ENCODE measurements at regions not wholly inside any gene's neighbourhood (a gene's known extent, or its start where the extent isn't known, plus 50 kb on each side); places are given as distances from the start of the nearest gene placed in this dataset.

- Histone ChIP-seq H3K27ac (ENCODE audit: low read depth, low read length) (no peak overlapping the region), H3K36me3 (ENCODE audit: control insufficient read depth, insufficient read depth, low read length) (no peaks in the 10 kb centered on the region), H3K9me3 (ENCODE audit: control insufficient read depth, insufficient read depth, low read depth, low read length) (no peaks in the 10 kb centered on the region), H3K9ac (ENCODE audit: low read length) (no peak overlapping the region), H3K4me3 (ENCODE audit: low read depth, low read length) (no peak overlapping the region), H3K4me1 (ENCODE audit: control insufficient read depth, insufficient read depth, low read length) (no peaks in the 10 kb centered on the region), H3K27me3 (ENCODE audit: control insufficient read depth, insufficient read depth, low read length) (no peaks in the 10 kb centered on the region)
These were observed 181.7 kb upstream of the RHOBTB1 start for GRCh38 chr10:61125560-61126170.

- H3K27me3 ChIP-seq (ENCODE audit: control insufficient read depth, insufficient read depth, low read length) = no peaks in the 10 kb centered on the region
- no peaks in the 10 kb centered on the region for H3K36me3 ChIP-seq (ENCODE audit: control insufficient read depth, insufficient read depth, low read length)
- H3K9ac ChIP-seq (ENCODE audit: low read length) = no peak overlapping the region
- no peak overlapping the region for H3K27ac ChIP-seq (ENCODE audit: low read depth, low read length)
- H3K4me1 ChIP-seq (ENCODE audit: control insufficient read depth, insufficient read depth, low read length) = no peaks in the 10 kb centered on the region
- H3K4me3 ChIP-seq (ENCODE audit: low read depth, low read length) = no peak overlapping the region
- no peaks in the 10 kb centered on the region for H3K9me3 ChIP-seq (ENCODE audit: control insufficient read depth, insufficient read depth, low read depth, low read length)
These were observed 181.0 kb upstream of the RHOBTB1 start for GRCh38 chr10:61124756-61125530.

- H3K4me3 ChIP-seq (ENCODE audit: low read depth, low read length) = no peak overlapping the region
- no peak overlapping the region for H3K27ac ChIP-seq (ENCODE audit: low read depth, low read length)
- no peak overlapping the region for H3K9ac ChIP-seq (ENCODE audit: low read length)
- no peaks in the 10 kb centered on the region for H3K36me3 ChIP-seq (ENCODE audit: control insufficient read depth, insufficient read depth, low read length)
- no peaks in the 10 kb centered on the region for H3K27me3 ChIP-seq (ENCODE audit: control insufficient read depth, insufficient read depth, low read length)
- no peaks in the 10 kb centered on the region for H3K9me3 ChIP-seq (ENCODE audit: control insufficient read depth, insufficient read depth, low read depth, low read length)
- no peaks in the 10 kb centered on the region for H3K4me1 ChIP-seq (ENCODE audit: control insufficient read depth, insufficient read depth, low read length)
These were observed 176.8 kb upstream of the RHOBTB1 start for GRCh38 chr10:61120805-61121204.

GRCh38 chr10:61119573-61119972, 175.6 kb upstream of the RHOBTB1 start:
- Histone ChIP-seq H3K27ac (ENCODE audit: low read depth, low read length) (no peak overlapping the region), H3K36me3 (ENCODE audit: control insufficient read depth, insufficient read depth, low read length) (no peaks in the 10 kb centered on the region), H3K4me1 (ENCODE audit: control insufficient read depth, insufficient read depth, low read length) (no peaks in the 10 kb centered on the region), H3K9ac (ENCODE audit: low read length) (no peak overlapping the region), H3K27me3 (ENCODE audit: control insufficient read depth, insufficient read depth, low read length) (no peaks in the 10 kb centered on the region), H3K9me3 (ENCODE audit: control insufficient read depth, insufficient read depth, low read depth, low read length) (no peaks in the 10 kb centered on the region), H3K4me3 (ENCODE audit: low read depth, low read length) (no peak overlapping the region)

- H3K36me3 ChIP-seq (ENCODE audit: control insufficient read depth, insufficient read depth, low read length) = no peaks in the 10 kb centered on the region
- H3K9ac ChIP-seq (ENCODE audit: low read length) = no peak overlapping the region
- no peak overlapping the region for H3K4me3 ChIP-seq (ENCODE audit: low read depth, low read length)
- H3K9me3 ChIP-seq (ENCODE audit: control insufficient read depth, insufficient read depth, low read depth, low read length) = no peaks in the 10 kb centered on the region
- no peaks in the 10 kb centered on the region for H3K4me1 ChIP-seq (ENCODE audit: control insufficient read depth, insufficient read depth, low read length)
- H3K27me3 ChIP-seq (ENCODE audit: control insufficient read depth, insufficient read depth, low read length) = no peaks in the 10 kb centered on the region
- H3K27ac ChIP-seq (ENCODE audit: low read depth, low read length) = no peak overlapping the region
These were observed 171.9 kb upstream of the RHOBTB1 start for GRCh38 chr10:61115897-61116296.

- Histone ChIP-seq H3K9ac (ENCODE audit: low read length) (no peak overlapping the region), H3K4me3 (ENCODE audit: low read depth, low read length) (no peak overlapping the region), H3K27ac (ENCODE audit: low read depth, low read length) (no peak overlapping the region), H3K36me3 (ENCODE audit: control insufficient read depth, insufficient read depth, low read length) (no peaks in the 10 kb centered on the region), H3K27me3 (ENCODE audit: control insufficient read depth, insufficient read depth, low read length) (no peaks in the 10 kb centered on the region), H3K9me3 (ENCODE audit: control insufficient read depth, insufficient read depth, low read depth, low read length) (no peaks in the 10 kb centered on the region), H3K4me1 (ENCODE audit: control insufficient read depth, insufficient read depth, low read length) (no peaks in the 10 kb centered on the region)
These were observed 168.8 kb upstream of the RHOBTB1 start for GRCh38 chr10:61112771-61113170.

- Histone ChIP-seq H3K27me3 (ENCODE audit: control insufficient read depth, insufficient read depth, low read length) (no peaks in the 10 kb centered on the region), H3K27ac (ENCODE audit: low read depth, low read length) (no peak overlapping the region), H3K4me1 (ENCODE audit: control insufficient read depth, insufficient read depth, low read length) (no peaks in the 10 kb centered on the region), H3K4me3 (ENCODE audit: low read depth, low read length) (no peak overlapping the region), H3K9ac (ENCODE audit: low read length) (no peak overlapping the region), H3K9me3 (ENCODE audit: control insufficient read depth, insufficient read depth, low read depth, low read length) (no peaks in the 10 kb centered on the region), H3K36me3 (ENCODE audit: control insufficient read depth, insufficient read depth, low read length) (no peaks in the 10 kb centered on the region)
These were observed 167.0 kb upstream of the RHOBTB1 start for GRCh38 chr10:61110936-61111335.

GRCh38 chr10:61110188-61110844, 166.3 kb upstream of the RHOBTB1 start:
- Histone ChIP-seq H3K9ac (ENCODE audit: low read length) (no peak overlapping the region), H3K4me1 (ENCODE audit: control insufficient read depth, insufficient read depth, low read length) (no peaks in the 10 kb centered on the region), H3K27ac (ENCODE audit: low read depth, low read length) (no peak overlapping the region), H3K36me3 (ENCODE audit: control insufficient read depth, insufficient read depth, low read length) (no peaks in the 10 kb centered on the region), H3K4me3 (ENCODE audit: low read depth, low read length) (no peak overlapping the region), H3K27me3 (ENCODE audit: control insufficient read depth, insufficient read depth, low read length) (no peaks in the 10 kb centered on the region), H3K9me3 (ENCODE audit: control insufficient read depth, insufficient read depth, low read depth, low read length) (no peaks in the 10 kb centered on the region)

GRCh38 chr10:61108915-61109314, 164.9 kb upstream of the RHOBTB1 start:
- H3K4me1 ChIP-seq (ENCODE audit: control insufficient read depth, insufficient read depth, low read length) = no peaks in the 10 kb centered on the region
- H3K9me3 ChIP-seq (ENCODE audit: control insufficient read depth, insufficient read depth, low read depth, low read length) = no peaks in the 10 kb centered on the region
- no peaks in the 10 kb centered on the region for H3K36me3 ChIP-seq (ENCODE audit: control insufficient read depth, insufficient read depth, low read length)
- no peaks in the 10 kb centered on the region for H3K27me3 ChIP-seq (ENCODE audit: control insufficient read depth, insufficient read depth, low read length)
- H3K27ac ChIP-seq (ENCODE audit: low read depth, low read length) = no peak overlapping the region
- no peak overlapping the region for H3K4me3 ChIP-seq (ENCODE audit: low read depth, low read length)
- no peak overlapping the region for H3K9ac ChIP-seq (ENCODE audit: low read length)

GRCh38 chr10:61100887-61101286, 156.9 kb upstream of the RHOBTB1 start:
- no peaks in the 10 kb centered on the region for H3K27me3 ChIP-seq (ENCODE audit: control insufficient read depth, insufficient read depth, low read length)

GRCh38 chr10:61099756-61100155, 155.8 kb upstream of the RHOBTB1 start:
- H3K27me3 ChIP-seq (ENCODE audit: control insufficient read depth, insufficient read depth, low read length) = no peaks in the 10 kb centered on the region
- no peaks in the 10 kb centered on the region for H3K4me1 ChIP-seq (ENCODE audit: control insufficient read depth, insufficient read depth, low read length)
- H3K9ac ChIP-seq (ENCODE audit: low read length) = no peak overlapping the region
- H3K27ac ChIP-seq (ENCODE audit: low read depth, low read length) = no peak overlapping the region
- no peaks in the 10 kb centered on the region for H3K9me3 ChIP-seq (ENCODE audit: control insufficient read depth, insufficient read depth, low read depth, low read length)
- H3K36me3 ChIP-seq (ENCODE audit: control insufficient read depth, insufficient read depth, low read length) = no peaks in the 10 kb centered on the region
- H3K4me3 ChIP-seq (ENCODE audit: low read depth, low read length) = no peak overlapping the region

More at GRCh38 chr10:61100887-61101286, 156.9 kb upstream of the RHOBTB1 start:
- H3K4me3 ChIP-seq (ENCODE audit: low read depth, low read length) = no peak overlapping the region
- no peaks in the 10 kb centered on the region for H3K9me3 ChIP-seq (ENCODE audit: control insufficient read depth, insufficient read depth, low read depth, low read length)
- no peak overlapping the region for H3K27ac ChIP-seq (ENCODE audit: low read depth, low read length)
- H3K36me3 ChIP-seq (ENCODE audit: control insufficient read depth, insufficient read depth, low read length) = no peaks in the 10 kb centered on the region
- H3K4me1 ChIP-seq (ENCODE audit: control insufficient read depth, insufficient read depth, low read length) = no peaks in the 10 kb centered on the region
- H3K9ac ChIP-seq (ENCODE audit: low read length) = no peak overlapping the region
